Kidney glomerular epithelial cell (primary cell): ENCODE measurements at regions not wholly inside any gene's neighbourhood (a gene's known extent, or its start where the extent isn't known, plus 50 kb on each side); places are given as distances from the start of the nearest gene placed in this dataset.
"Not testable (repeated sequence)": the region's sequence is repeated elsewhere in the genome, so short reads cannot be mapped to it uniquely, and the experiment has no call there.

Experiments
- DNase-seq: peaks from one replicate; lab custom pipeline; 2025; lab: John Stamatoyannopoulos, UW

GRCh38 chr10:8173866-8174243 is 119.4 kb downstream of the GATA3 start:
- DNase-seq, result no peak

- DNase-seq, result no peak
Observed at GRCh38 chr10:8174762-8175161, 120.3 kb downstream of the GATA3 start.

GRCh38 chr10:8177526-8177925 is 123.0 kb downstream of the GATA3 start:
- not testable (repeated sequence) for DNase-seq

GRCh38 chr10:8179773-8180172 is 125.3 kb downstream of the GATA3 start:
- DNase-seq, result not testable (repeated sequence)

- no peak for DNase-seq
Observed at GRCh38 chr10:8180360-8181109, 126.0 kb downstream of the GATA3 start.

- no peak for DNase-seq
Observed at GRCh38 chr10:8181496-8182157, 127.1 kb downstream of the GATA3 start.

- DNase-seq, result no peak
Observed at GRCh38 chr10:8182806-8183205, 128.3 kb downstream of the GATA3 start.

GRCh38 chr10:8183241-8183704 is 128.8 kb downstream of the GATA3 start:
- DNase-seq, result no peak

- DNase-seq, result no peak
Observed at GRCh38 chr10:8187171-8187666, 132.7 kb downstream of the GATA3 start.

- no peak for DNase-seq
Observed at GRCh38 chr10:8189458-8189857, 135.0 kb downstream of the GATA3 start.

GRCh38 chr10:8192301-8192700 is 137.8 kb downstream of the GATA3 start:
- no peak for DNase-seq

GRCh38 chr10:8193546-8193945 is 139.1 kb downstream of the GATA3 start:
- no peak for DNase-seq

- no peak for DNase-seq
Observed at GRCh38 chr10:8194050-8194449, 139.6 kb downstream of the GATA3 start.

- DNase-seq, result no peak
Observed at GRCh38 chr10:8206882-8207281, 152.4 kb downstream of the GATA3 start.

GRCh38 chr10:8211631-8212030 is 157.1 kb downstream of the GATA3 start:
- DNase-seq, result no peak

- no peak for DNase-seq
Observed at GRCh38 chr10:8213735-8214134, 159.2 kb downstream of the GATA3 start.

GRCh38 chr10:8214587-8214986 is 160.1 kb downstream of the GATA3 start:
- DNase-seq, result no peak

GRCh38 chr10:8216893-8217292 is 162.4 kb downstream of the GATA3 start:
- no peak for DNase-seq

- no peak for DNase-seq
Observed at GRCh38 chr10:8221451-8221850, 167.0 kb downstream of the GATA3 start.

GRCh38 chr10:8224591-8224990 is 170.1 kb downstream of the GATA3 start:
- DNase-seq, result no peak

GRCh38 chr10:8225187-8225586 is 170.7 kb downstream of the GATA3 start:
- DNase-seq, result no peak

- no peak for DNase-seq
Observed at GRCh38 chr10:8227246-8227645, 172.8 kb downstream of the GATA3 start.

- DNase-seq, result no peak
Observed at GRCh38 chr10:8229153-8229552, 174.7 kb downstream of the GATA3 start.
